K562 (cell line): ENCODE measurements at regions not wholly inside any gene's neighbourhood (a gene's known extent, or its start where the extent isn't known, plus 50 kb on each side); places are given as distances from the start of the nearest gene placed in this dataset.
"Not testable (repeated sequence)": the region's sequence is repeated elsewhere in the genome, so short reads cannot be mapped to it uniquely, and the experiment has no call there.

ENCODE experiments used
- ATAC-seq: fragments of 200-7000 bp; cut with Tn5 transposase; 3 replicates; pipeline ENCODE4 v1.9.1; 2020; ENCODE audit warnings: moderate library complexity
- BruUV-seq: library from RNA; stranded (reverse); fragments of 400-500 nt; replicated peaks from 2 replicates; lab custom pipeline; 2021; lab: Mats Ljungman, UMichigan
- CTCF ChIA-PET: fragments of 300-600 bp; formaldehyde crosslinking; extraction: SDS; loops from one replicate; lab custom pipeline; 2021; ENCODE audit warnings: low intra/inter-chr PET ratio; lab: Yijun Ruan, JAX
- POLR2A ChIA-PET: fragments of 300-600, 350-650 bp; sonication (Branson Sonifier 250); formaldehyde crosslinking; extraction: SDS; loops from one replicate; lab custom pipeline; 2021; ENCODE audit warnings: antibody characterized with exemption, inconsistent platforms; lab: Yijun Ruan, JAX
- DNase-seq, 4 experiments: peaks; one replicate each; pipeline versions ENCODE4 v3.0.0 to v3.0.0-alpha.2; 2011 to 2018; ENCODE audit warnings: low spot score in 3 of 4, mixed read lengths in 3 of 4; ENCODE audit errors: extremely low read depth in 1 of 4
- FAIRE-seq: peaks from 2 replicates; lab custom pipeline; 2011; peaks lifted over from hg19 to GRCh38; lab: Jason Lieb, UNC
- H2AFZ ChIP-seq: 2 replicates; pipeline ENCODE4 v1.6.0; 2011; ENCODE audit warnings: low read depth, low read length, control low read depth, inconsistent platforms
- H3K27ac ChIP-seq: fragments of 200-600 bp; 3 replicates; pipeline ENCODE4 v1.8.0; 2011; ENCODE audit warnings: low read depth, mild to moderate bottlenecking, control low read depth, inconsistent platforms, low read length, moderate library complexity, mixed read lengths; ENCODE audit errors: extremely low read depth
- H3K27me3 ChIP-seq, 2 experiments: fragments of 300-600 bp in 1 of 2; 2 replicates in 1 of 2; 3 replicates in 1 of 2; pipeline versions ENCODE4 v1.6.0 to v1.8.0; 2011; ENCODE audit warnings: inconsistent platforms in 2 of 2, low read length in 2 of 2, mild to moderate bottlenecking in 1 of 2, mixed read lengths in 1 of 2, moderate library complexity in 1 of 2; ENCODE audit not compliant: control insufficient read depth in 2 of 2, insufficient read depth in 2 of 2
- H3K36me3 ChIP-seq: fragments of 300-600 bp; 3 replicates; pipeline ENCODE4 v1.8.0; 2011; ENCODE audit warnings: mild to moderate bottlenecking, low read length, inconsistent platforms; ENCODE audit not compliant: control insufficient read depth, insufficient read depth
- H3K4me1 ChIP-seq, 2 experiments: fragments of 200-600 bp in 1 of 2; replicated peaks in 1 of 2; 2 replicates in 1 of 2; 3 replicates in 1 of 2; pipeline versions ENCODE4 v1.5.1 to v1.8.0; 2011; ENCODE audit warnings: inconsistent platforms in 2 of 2, low read length in 2 of 2, mild to moderate bottlenecking in 1 of 2, mixed read lengths in 1 of 2, moderate library complexity in 1 of 2; ENCODE audit not compliant: control insufficient read depth in 2 of 2, insufficient read depth in 2 of 2
- H3K4me2 ChIP-seq: 2 replicates; pipeline ENCODE4 v1.6.1; 2011; ENCODE audit warnings: low read length, control low read depth, inconsistent platforms, mixed read lengths; ENCODE audit not compliant: insufficient read depth
- H3K4me3 ChIP-seq: fragments of 200-600 bp; sonication (generic), shearing (Covaris generic); 2 replicates; pipeline ENCODE4 v1.5.1; 2016; ENCODE audit warnings: control low read depth, inconsistent platforms
- H3K79me2 ChIP-seq: fragments of 200-600 bp; 3 replicates; pipeline ENCODE4 v1.8.0; 2011; ENCODE audit warnings: low read length, inconsistent platforms; ENCODE audit not compliant: control insufficient read depth, insufficient read depth
- H3K9ac ChIP-seq, 2 experiments: 2 replicates each; pipeline versions ENCODE4 v1.6.0 to v1.6.1; 2011; ENCODE audit warnings: low read depth in 2 of 2, low read length in 2 of 2, control low read depth in 1 of 2, inconsistent platforms in 1 of 2, mild to moderate bottlenecking in 1 of 2, mixed read lengths in 1 of 2; ENCODE audit not compliant: insufficient read depth in 1 of 2
- H3K9me1 ChIP-seq: one replicate; pipeline ENCODE4 v1.6.0; 2011; ENCODE audit warnings: inconsistent platforms, mild to moderate bottlenecking, low read length, moderate library complexity; ENCODE audit not compliant: control insufficient read depth, insufficient read depth
- H3K9me3 ChIP-seq: replicated peaks from 2 replicates; pipeline ENCODE4 v1.5.1; 2011; ENCODE audit warnings: low read depth, low read length, inconsistent platforms; ENCODE audit not compliant: control insufficient read depth, insufficient read depth
- H4K20me1 ChIP-seq: replicated peaks from 2 replicates; pipeline ENCODE4 v1.6.1; 2011; ENCODE audit warnings: low read length, inconsistent platforms, mixed read lengths; ENCODE audit not compliant: control insufficient read depth, insufficient read depth
- CBX2 ChIP-seq: fragments of 200-600 bp; sonication (generic); IDR thresholded peaks from one replicate; pipeline ENCODE4 v1.6.1; 2012; ENCODE audit warnings: mild to moderate bottlenecking, low read length, inconsistent platforms; ENCODE audit not compliant: insufficient read depth, poor library complexity, severe bottlenecking
- CHD2 ChIP-seq: IDR thresholded peaks from 2 replicates; pipeline ENCODE4 v1.6.1; 2011; ENCODE audit warnings: low read depth, low read length
- SETDB1 ChIP-seq: IDR thresholded peaks from one replicate; pipeline ENCODE4 v1.6.1; 2012; ENCODE audit warnings: low read length, control low read depth, inconsistent platforms
- ZFPM2 ChIP-seq: fragments of 250-450 bp; sonication (Bioruptor Pico); IDR thresholded peaks from 2 replicates; pipeline ENCODE4 v1.5.1; 2022; ENCODE audit warnings: mild to moderate bottlenecking
- ZNF696 ChIP-seq: fragments of 250-450 bp; sonication (Bioruptor Pico); conservative IDR thresholded peaks from 2 replicates; pipeline ENCODE4 v1.4.0; 2020; ENCODE audit warnings: mild to moderate bottlenecking, moderate library complexity
- WGBS: fragments of 100-300 bp; shearing (Covaris generic); methylation state at CpG from one replicate; pipeline ENCODE4 v1.1.6; 2016; ENCODE audit warnings: low coverage, mixed read lengths; ENCODE audit not compliant: insufficient coverage; ENCODE audit errors: missing lambda C conversion rate; 5-methylcytosine and 5-hydroxymethylcytosine counted together
- in situ Hi-C: fragments of 300-500 bp; cut with MboI; formaldehyde crosslinking; loops from 4 replicates; pipeline ENCODE4 v1.15.0; 2018; ENCODE audit warnings: inconsistent platforms, mixed read lengths
- intact Hi-C: fragments of 100-400 bp; cut with micrococcal nuclease; formaldehyde crosslinking; loops from 2 replicates; pipeline ENCODE4 v1.14.2; 2022
- TF ChIP-seq, protein P1 (sequence below): fragments of 200-800 bp; sonication (Bioruptor generic); IDR thresholded peaks from 2 replicates; pipeline ENCODE4 v1.6.1; 2016; ENCODE audit warnings: missing genetic modification characterization, missing compliant biosample characterization

DNA sequence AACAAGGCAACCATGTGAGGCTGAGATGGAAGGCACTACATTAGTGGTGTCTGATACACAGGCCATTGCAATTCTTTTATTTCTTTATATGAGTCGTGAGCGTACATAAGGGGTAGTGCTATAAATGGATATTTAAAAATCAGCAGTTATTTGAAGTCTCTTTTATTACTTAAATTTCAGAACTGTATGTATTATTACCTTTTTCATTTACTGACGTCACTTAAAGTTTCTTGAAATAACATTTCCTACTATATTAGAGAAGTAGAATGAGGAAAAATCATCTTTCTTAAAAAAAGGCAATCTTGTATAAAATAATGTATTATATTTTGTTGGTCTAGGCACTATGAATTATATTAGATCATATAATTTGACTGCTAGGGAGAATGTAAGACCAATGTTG lies 280.9 kb upstream of the CYLC2 start:
- WGBS, result 0% methylated on average over 3 of the region's 3 CpGs
- no peak overlapping the region for H3K9ac ChIP-seq
- no TSS peak for BruUV-seq

DNA sequence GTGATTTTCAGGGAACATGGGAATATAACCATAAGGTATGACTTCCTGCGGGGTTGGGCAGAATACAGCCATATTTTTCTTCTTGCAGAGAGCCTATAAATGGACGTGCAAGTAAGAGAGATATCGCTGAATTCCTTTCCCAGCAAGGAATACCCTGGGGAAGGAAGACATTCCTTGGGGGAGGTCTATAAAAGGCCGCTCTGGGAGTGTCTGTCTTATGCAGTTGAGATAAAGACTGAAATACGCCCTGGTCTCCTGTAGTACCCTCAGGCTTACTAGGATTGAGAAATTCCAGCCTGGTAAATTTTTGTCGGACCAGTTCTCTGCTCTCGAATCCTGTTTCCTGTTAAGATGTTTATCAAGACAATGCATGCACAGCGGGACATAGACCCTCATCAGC lies 282.2 kb upstream of the CYLC2 start:
- H3K9me3 ChIP-seq, BruUV-seq, intact Hi-C loops, ATAC-seq, H4K20me1 ChIP-seq, H3K27ac ChIP-seq, FAIRE-seq, H3K9ac ChIP-seq, POLR2A ChIA-PET, H3K79me2 ChIP-seq, H2AFZ ChIP-seq, H3K4me2 ChIP-seq, CTCF ChIA-PET, H3K4me3 ChIP-seq, H3K4me1 ChIP-seq, H3K36me3 ChIP-seq, DNase-seq, H3K9me1 ChIP-seq, H3K27me3 ChIP-seq, in situ Hi-C loops: not testable (repeated sequence)
- WGBS, result 4% methylated on average over 6 of the region's 8 CpGs

More for the DNA sequence above, 280.9 kb upstream of the CYLC2 start:
- Histone ChIP-seq H3K36me3 (no peaks in the 10 kb centered on the region), H4K20me1 (no peaks in the 10 kb centered on the region), H3K27ac (no peak overlapping the region), H3K4me3 (no peak overlapping the region), H3K9me3 (no peaks in the 10 kb centered on the region), H3K79me2 (no peaks in the 10 kb centered on the region), H3K9me1 (no peaks in the 10 kb centered on the region), H2AFZ (no peak overlapping the region), H3K27me3 (no peaks in the 10 kb centered on the region), H3K4me1 (no peaks in the 10 kb centered on the region), H3K4me2 (no peak overlapping the region)
- ChIA-PET POLR2A (no interaction called here), CTCF (no interaction called here)
- in situ Hi-C loops, result no loop called here
- TF ChIP-seq CHD2 (no peak), ZNF696 (CRISPR knock-in tag) (no peak), ZFPM2 (CRISPR knock-in tag) (no peak), SETDB1 (no peak), CBX2 (no peak)
- TF ChIP-seq, protein P1, sequence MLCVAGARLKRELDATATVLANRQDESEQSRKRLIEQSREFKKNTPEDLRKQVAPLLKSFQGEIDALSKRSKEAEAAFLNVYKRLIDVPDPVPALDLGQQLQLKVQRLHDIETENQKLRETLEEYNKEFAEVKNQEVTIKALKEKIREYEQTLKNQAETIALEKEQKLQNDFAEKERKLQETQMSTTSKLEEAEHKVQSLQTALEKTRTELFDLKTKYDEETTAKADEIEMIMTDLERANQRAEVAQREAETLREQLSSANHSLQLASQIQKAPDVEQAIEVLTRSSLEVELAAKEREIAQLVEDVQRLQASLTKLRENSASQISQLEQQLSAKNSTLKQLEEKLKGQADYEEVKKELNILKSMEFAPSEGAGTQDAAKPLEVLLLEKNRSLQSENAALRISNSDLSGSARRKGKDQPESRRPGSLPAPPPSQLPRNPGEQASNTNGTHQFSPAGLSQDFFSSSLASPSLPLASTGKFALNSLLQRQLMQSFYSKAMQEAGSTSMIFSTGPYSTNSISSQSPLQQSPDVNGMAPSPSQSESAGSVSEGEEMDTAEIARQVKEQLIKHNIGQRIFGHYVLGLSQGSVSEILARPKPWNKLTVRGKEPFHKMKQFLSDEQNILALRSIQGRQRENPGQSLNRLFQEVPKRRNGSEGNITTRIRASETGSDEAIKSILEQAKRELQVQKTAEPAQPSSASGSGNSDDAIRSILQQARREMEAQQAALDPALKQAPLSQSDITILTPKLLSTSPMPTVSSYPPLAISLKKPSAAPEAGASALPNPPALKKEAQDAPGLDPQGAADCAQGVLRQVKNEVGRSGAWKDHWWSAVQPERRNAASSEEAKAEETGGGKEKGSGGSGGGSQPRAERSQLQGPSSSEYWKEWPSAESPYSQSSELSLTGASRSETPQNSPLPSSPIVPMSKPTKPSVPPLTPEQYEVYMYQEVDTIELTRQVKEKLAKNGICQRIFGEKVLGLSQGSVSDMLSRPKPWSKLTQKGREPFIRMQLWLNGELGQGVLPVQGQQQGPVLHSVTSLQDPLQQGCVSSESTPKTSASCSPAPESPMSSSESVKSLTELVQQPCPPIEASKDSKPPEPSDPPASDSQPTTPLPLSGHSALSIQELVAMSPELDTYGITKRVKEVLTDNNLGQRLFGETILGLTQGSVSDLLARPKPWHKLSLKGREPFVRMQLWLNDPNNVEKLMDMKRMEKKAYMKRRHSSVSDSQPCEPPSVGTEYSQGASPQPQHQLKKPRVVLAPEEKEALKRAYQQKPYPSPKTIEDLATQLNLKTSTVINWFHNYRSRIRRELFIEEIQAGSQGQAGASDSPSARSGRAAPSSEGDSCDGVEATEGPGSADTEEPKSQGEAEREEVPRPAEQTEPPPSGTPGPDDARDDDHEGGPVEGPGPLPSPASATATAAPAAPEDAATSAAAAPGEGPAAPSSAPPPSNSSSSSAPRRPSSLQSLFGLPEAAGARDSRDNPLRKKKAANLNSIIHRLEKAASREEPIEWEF (CRISPR knock-in tag), result no peak
- ATAC-seq (no peak), DNase-seq (no peak), FAIRE-seq (no peak)
- intact Hi-C loops, result no loop called here
